ENCODE measurements at regions not wholly inside any gene's neighbourhood (a gene's known extent, or its start where the extent isn't known, plus 50 kb on each side); places are given as distances from the start of the nearest gene placed in this dataset.

GRCh38 chr7:3165681-3166580 lies 122.3 kb upstream of the CARD11 start:
- FAIRE-seq, result no peak
- Histone ChIP-seq H3K9ac (ENCODE audit: control insufficient read depth, extremely low read depth, insufficient read depth, low read length) (no peak overlapping the region), H3K4me2 (ENCODE audit: control insufficient read depth, extremely low read depth, insufficient read depth, low read depth, low read length) (no peak overlapping the region), H2AFZ (ENCODE audit: control insufficient read depth, low read length) (no peak overlapping the region), H3K36me3 (ENCODE audit: control insufficient read depth in 2 of 2, extremely low read depth in 1 of 2, insufficient read depth in 2 of 2, low read length in 2 of 2) (no peaks in the 10 kb centered on the region), H3K27me3 (ENCODE audit: control insufficient read depth, extremely low read depth, insufficient read depth, low read length) (peaks cover 4% of the 10 kb centered on the region), H3K4me3 (ENCODE audit: control insufficient read depth in 2 of 3, extremely low read depth in 1 of 3, insufficient read depth in 2 of 3, low read depth in 1 of 3, low read length in 3 of 3) (no peak overlapping the region), H3K27ac (ENCODE audit: control insufficient read depth, insufficient read depth, low read length) (no peak overlapping the region), H3K9me3 (ENCODE audit: control insufficient read depth, low read depth, low read length) (no peaks in the 10 kb centered on the region), H3K9me1 (ENCODE audit: control insufficient read depth, extremely low read depth, insufficient read depth, low read length) (no peaks in the 10 kb centered on the region), H3K79me2 (ENCODE audit: control insufficient read depth, insufficient read depth, low read length) (no peaks in the 10 kb centered on the region), H3K4me1 (ENCODE audit: control insufficient read depth, extremely low read depth, insufficient read depth, low read length) (no peaks in the 10 kb centered on the region), H4K20me1 (ENCODE audit: control insufficient read depth, extremely low read depth, insufficient read depth, low read length) (no peaks in the 10 kb centered on the region)
- no peak for DNase-seq (ENCODE audit: low read depth, low spot score)
- TF ChIP-seq CTCF (optimal IDR thresholded peaks at IDR 0.05 in 1 of 3, IDR thresholded peaks at IDR 0.05 in 1 of 3, conservative IDR thresholded peaks at IDR 0.05 in 1 of 3; ENCODE audit: extremely low read depth in 1 of 3, insufficient read depth in 2 of 3, low read length in 3 of 3) (no peak), EZH2 (IDR thresholded peaks at IDR 0.05; ENCODE audit: low read length) (no peak)
- dilution Hi-C loops (cut with MboI; ENCODE audit: extremely low pct_ligation_motif_present, low sequenced_read_pairs), result no loop called here

GRCh38 chr7:3167551-3167950 lies 123.9 kb upstream of the CARD11 start:
- Histone ChIP-seq H2AFZ (ENCODE audit: control insufficient read depth, low read length) (no peak overlapping the region), H3K4me2 (ENCODE audit: control insufficient read depth, extremely low read depth, insufficient read depth, low read depth, low read length) (no peak overlapping the region), H3K36me3 (ENCODE audit: control insufficient read depth in 2 of 2, extremely low read depth in 1 of 2, insufficient read depth in 2 of 2, low read length in 2 of 2) (no peaks in the 10 kb centered on the region), H3K4me3 (ENCODE audit: control insufficient read depth in 2 of 3, extremely low read depth in 1 of 3, insufficient read depth in 2 of 3, low read depth in 1 of 3, low read length in 3 of 3) (no peak overlapping the region), H3K9me3 (ENCODE audit: control insufficient read depth, low read depth, low read length) (no peaks in the 10 kb centered on the region), H4K20me1 (ENCODE audit: control insufficient read depth, extremely low read depth, insufficient read depth, low read length) (no peaks in the 10 kb centered on the region), H3K27me3 (ENCODE audit: control insufficient read depth, extremely low read depth, insufficient read depth, low read length) (peaks cover 4% of the 10 kb centered on the region), H3K9ac (ENCODE audit: control insufficient read depth, extremely low read depth, insufficient read depth, low read length) (no peak overlapping the region), H3K27ac (ENCODE audit: control insufficient read depth, insufficient read depth, low read length) (no peak overlapping the region), H3K79me2 (ENCODE audit: control insufficient read depth, insufficient read depth, low read length) (no peaks in the 10 kb centered on the region), H3K4me1 (ENCODE audit: control insufficient read depth, extremely low read depth, insufficient read depth, low read length) (no peaks in the 10 kb centered on the region), H3K9me1 (ENCODE audit: control insufficient read depth, extremely low read depth, insufficient read depth, low read length) (no peaks in the 10 kb centered on the region)
- no peak for FAIRE-seq
- dilution Hi-C loops (cut with MboI; ENCODE audit: extremely low pct_ligation_motif_present, low sequenced_read_pairs), result no loop called here
- TF ChIP-seq EZH2 (IDR thresholded peaks at IDR 0.05; ENCODE audit: low read length), result no peak
- no peak for TF ChIP-seq CTCF (optimal IDR thresholded peaks at IDR 0.05 in 1 of 3, IDR thresholded peaks at IDR 0.05 in 1 of 3, conservative IDR thresholded peaks at IDR 0.05 in 1 of 3; ENCODE audit: extremely low read depth in 1 of 3, insufficient read depth in 2 of 3, low read length in 3 of 3)
- DNase-seq (ENCODE audit: low read depth, low spot score), result no peak

Measured in keratinocyte (primary cell).